ENCODE measurements at regions not wholly inside any gene's neighbourhood (a gene's known extent, or its start where the extent isn't known, plus 50 kb on each side); places are given as distances from the start of the nearest gene placed in this dataset.
"Not testable (repeated sequence)": the region's sequence is repeated elsewhere in the genome, so short reads cannot be mapped to it uniquely, and the experiment has no call there.

- DNase-seq, result no peak
These were observed 795.3 kb downstream of the SLITRK1 start for GRCh38 chr13:83086948-83087347.

- DNase-seq, result no peak
These were observed 796.2 kb downstream of the SLITRK1 start for GRCh38 chr13:83086088-83086487.

GRCh38 chr13:83085186-83085900, 796.9 kb downstream of the SLITRK1 start:
- DNase-seq, result no peak

GRCh38 chr13:83077499-83077898, 804.8 kb downstream of the SLITRK1 start:
- no peak for DNase-seq

GRCh38 chr13:83073930-83074329, 808.3 kb downstream of the SLITRK1 start:
- DNase-seq, result not testable (repeated sequence)

GRCh38 chr13:83065108-83065507, 817.2 kb downstream of the SLITRK1 start:
- DNase-seq, result no peak

- no peak for DNase-seq
These were observed 825.2 kb downstream of the SLITRK1 start for GRCh38 chr13:83057119-83057518.

- DNase-seq, result no peak
These were observed 826.0 kb downstream of the SLITRK1 start for GRCh38 chr13:83056269-83056668.

- DNase-seq, result no peak
These were observed 833.9 kb downstream of the SLITRK1 start for GRCh38 chr13:83048419-83048818.

- no peak for DNase-seq
These were observed 857.2 kb downstream of the SLITRK1 start for GRCh38 chr13:83024955-83025594.

- no peak for DNase-seq
These were observed 858.0 kb downstream of the SLITRK1 start for GRCh38 chr13:83024232-83024631.

GRCh38 chr13:83019986-83020385, 862.3 kb downstream of the SLITRK1 start:
- no peak for DNase-seq

- DNase-seq, result no peak
These were observed 872.3 kb downstream of the SLITRK1 start for GRCh38 chr13:83009987-83010386.

- DNase-seq, result no peak
These were observed 873.9 kb downstream of the SLITRK1 start for GRCh38 chr13:83008212-83008929.

- peak; percentile 63 for DNase-seq
These were observed 875.0 kb downstream of the SLITRK1 start for GRCh38 chr13:83007226-83007625.

- DNase-seq, result no peak
These were observed 879.1 kb downstream of the SLITRK1 start for GRCh38 chr13:83003185-83003584.

- no peak for DNase-seq
These were observed 888.9 kb downstream of the SLITRK1 start for GRCh38 chr13:82993417-82993816.

- peak; percentile 11 for DNase-seq
These were observed 905.8 kb downstream of the SLITRK1 start for GRCh38 chr13:82976499-82976898.

GRCh38 chr13:82963226-82964099, 918.8 kb downstream of the SLITRK1 start:
- DNase-seq, result no peak

GRCh38 chr13:82962397-82962796, 919.9 kb downstream of the SLITRK1 start:
- peak; percentile 82 for DNase-seq

- DNase-seq, result no peak
These were observed 920.5 kb downstream of the SLITRK1 start for GRCh38 chr13:82961757-82962156.

GRCh38 chr13:82952336-82952735, 929.9 kb downstream of the SLITRK1 start:
- DNase-seq, result not testable (repeated sequence)

- DNase-seq, result no peak
These were observed 934.6 kb downstream of the SLITRK1 start for GRCh38 chr13:82947683-82948082.

Measured in OCI-M1 (cell line).